ENCODE measurements at regions not wholly inside any gene's neighbourhood (a gene's known extent, or its start where the extent isn't known, plus 50 kb on each side); places are given as distances from the start of the nearest gene placed in this dataset.

DNA sequence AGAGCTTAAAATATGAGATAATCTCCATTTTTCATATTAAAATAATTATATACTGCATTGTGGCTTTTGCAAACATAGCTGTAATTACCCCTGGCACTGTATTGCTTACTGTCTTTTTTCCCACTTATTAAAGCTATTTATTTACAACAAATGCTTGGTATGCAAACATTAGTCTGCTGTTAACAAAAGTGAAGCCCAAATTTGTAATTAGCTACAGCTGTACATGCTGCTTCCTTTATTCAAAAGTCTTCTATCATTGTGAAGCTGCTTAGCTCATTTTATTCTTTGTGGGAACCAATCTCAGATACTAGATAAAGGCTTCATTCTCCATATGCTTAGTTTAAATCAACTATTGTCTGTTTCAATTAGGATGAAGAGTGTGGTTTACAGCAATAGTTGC, 425.8 kb upstream of the FOXG1 start:
- no peak overlapping the region for H3K4me3 ChIP-seq (ENCODE audit: low read length)
- TF ChIP-seq, protein P1, sequence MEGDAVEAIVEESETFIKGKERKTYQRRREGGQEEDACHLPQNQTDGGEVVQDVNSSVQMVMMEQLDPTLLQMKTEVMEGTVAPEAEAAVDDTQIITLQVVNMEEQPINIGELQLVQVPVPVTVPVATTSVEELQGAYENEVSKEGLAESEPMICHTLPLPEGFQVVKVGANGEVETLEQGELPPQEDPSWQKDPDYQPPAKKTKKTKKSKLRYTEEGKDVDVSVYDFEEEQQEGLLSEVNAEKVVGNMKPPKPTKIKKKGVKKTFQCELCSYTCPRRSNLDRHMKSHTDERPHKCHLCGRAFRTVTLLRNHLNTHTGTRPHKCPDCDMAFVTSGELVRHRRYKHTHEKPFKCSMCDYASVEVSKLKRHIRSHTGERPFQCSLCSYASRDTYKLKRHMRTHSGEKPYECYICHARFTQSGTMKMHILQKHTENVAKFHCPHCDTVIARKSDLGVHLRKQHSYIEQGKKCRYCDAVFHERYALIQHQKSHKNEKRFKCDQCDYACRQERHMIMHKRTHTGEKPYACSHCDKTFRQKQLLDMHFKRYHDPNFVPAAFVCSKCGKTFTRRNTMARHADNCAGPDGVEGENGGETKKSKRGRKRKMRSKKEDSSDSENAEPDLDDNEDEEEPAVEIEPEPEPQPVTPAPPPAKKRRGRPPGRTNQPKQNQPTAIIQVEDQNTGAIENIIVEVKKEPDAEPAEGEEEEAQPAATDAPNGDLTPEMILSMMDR (IDR thresholded peaks at IDR 0.05; ENCODE audit: insufficient read depth, low read depth, low read length, missing control alignments) = no peak
- no peak for DNase-seq (ENCODE audit: low read depth)

DNA sequence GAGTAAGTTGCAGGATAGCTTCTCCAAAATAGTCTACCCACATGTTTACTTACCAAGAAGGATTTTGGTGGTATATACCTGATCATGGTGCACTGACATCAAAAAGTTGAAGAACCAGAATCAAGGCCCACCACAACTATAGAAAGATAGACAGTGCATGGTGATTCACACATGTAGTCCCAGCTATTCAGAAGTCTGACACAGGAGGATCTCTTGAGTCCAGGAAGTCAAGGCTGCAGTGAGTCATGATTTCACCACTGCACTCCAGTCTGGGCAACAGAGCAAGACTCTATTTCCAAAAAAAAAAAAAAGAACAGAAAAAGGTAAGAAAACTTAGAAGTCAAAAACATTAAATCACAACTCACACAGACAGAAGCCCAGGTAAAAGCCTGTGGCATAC, 422.2 kb upstream of the FOXG1 start:
- H3K4me3 ChIP-seq (ENCODE audit: low read length) = no peak overlapping the region
- TF ChIP-seq, protein P1 (IDR thresholded peaks at IDR 0.05; ENCODE audit: insufficient read depth, low read depth, low read length, missing control alignments) = no peak
- peak; percentile 70 for DNase-seq (ENCODE audit: low read depth)

DNA sequence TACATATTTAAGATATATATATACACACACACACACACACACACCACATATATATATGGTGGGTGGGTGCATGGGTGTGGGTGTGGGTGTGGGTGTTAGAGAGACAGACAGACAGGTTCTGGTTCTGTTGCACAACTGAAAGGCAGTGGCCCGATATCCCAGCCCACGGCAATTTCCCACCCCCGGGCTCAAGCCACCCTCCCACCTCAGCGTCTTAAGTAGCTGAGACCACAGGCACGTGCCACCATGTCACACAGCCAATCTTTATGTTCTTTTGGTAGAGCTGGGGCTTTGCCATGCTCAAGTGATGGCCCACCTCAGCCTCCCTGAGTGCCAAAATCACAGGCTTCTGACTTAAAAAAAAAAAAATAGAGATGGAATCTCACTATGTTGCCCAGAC, 417.8 kb upstream of the FOXG1 start:
- no peak for DNase-seq (ENCODE audit: low read depth)
- TF ChIP-seq, protein P1 (IDR thresholded peaks at IDR 0.05; ENCODE audit: insufficient read depth, low read depth, low read length, missing control alignments) = no peak
- H3K4me3 ChIP-seq (ENCODE audit: low read length) = no peak overlapping the region

DNA sequence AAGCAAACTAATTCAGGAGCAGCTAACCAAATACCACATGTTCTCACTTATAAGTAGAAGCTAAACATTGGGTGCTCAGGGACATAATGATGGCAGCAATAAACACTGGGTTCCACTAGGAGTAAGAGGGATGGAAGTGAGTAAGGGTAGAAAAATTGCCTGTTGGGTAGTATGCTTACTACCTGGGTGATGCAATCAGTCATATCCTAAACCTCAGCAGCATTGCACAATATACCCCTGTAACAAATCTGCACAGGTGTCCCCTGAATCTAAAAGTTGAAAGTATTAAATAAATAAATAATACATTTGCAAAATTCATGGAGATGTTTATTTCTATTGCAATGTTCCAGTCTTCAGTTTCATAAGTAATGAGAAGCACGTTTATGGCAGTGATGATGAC, 409.8 kb upstream of the FOXG1 start:
- DNase-seq (ENCODE audit: low read depth) = peak; percentile 16
- no peak overlapping the region for H3K4me3 ChIP-seq (ENCODE audit: low read length)
- TF ChIP-seq, protein P1 (IDR thresholded peaks at IDR 0.05; ENCODE audit: insufficient read depth, low read depth, low read length, missing control alignments) = no peak

DNA sequence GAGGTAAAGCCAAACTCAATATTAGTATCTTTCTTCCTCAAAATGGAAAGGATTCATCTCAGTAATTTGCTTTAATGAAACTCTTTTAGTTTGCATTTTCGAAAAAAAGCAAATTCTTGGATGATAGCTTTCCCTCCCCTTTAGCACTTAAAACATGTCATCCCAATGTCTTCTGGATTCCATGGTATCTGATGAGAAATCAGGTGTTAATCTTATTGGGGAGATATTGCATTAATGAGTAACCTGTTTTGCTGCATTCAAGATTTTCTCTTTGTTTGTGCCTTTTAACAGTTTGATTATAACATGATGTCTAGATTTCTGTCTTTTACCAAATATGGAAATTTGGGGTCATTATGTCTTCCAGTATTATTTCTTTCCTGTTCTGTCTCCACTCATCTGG, 405.1 kb upstream of the FOXG1 start:
- TF ChIP-seq, protein P1 (IDR thresholded peaks at IDR 0.05; ENCODE audit: insufficient read depth, low read depth, low read length, missing control alignments) = no peak
- peak; percentile 6 for DNase-seq (ENCODE audit: low read depth)
- H3K4me3 ChIP-seq (ENCODE audit: low read length) = no peak overlapping the region

DNA sequence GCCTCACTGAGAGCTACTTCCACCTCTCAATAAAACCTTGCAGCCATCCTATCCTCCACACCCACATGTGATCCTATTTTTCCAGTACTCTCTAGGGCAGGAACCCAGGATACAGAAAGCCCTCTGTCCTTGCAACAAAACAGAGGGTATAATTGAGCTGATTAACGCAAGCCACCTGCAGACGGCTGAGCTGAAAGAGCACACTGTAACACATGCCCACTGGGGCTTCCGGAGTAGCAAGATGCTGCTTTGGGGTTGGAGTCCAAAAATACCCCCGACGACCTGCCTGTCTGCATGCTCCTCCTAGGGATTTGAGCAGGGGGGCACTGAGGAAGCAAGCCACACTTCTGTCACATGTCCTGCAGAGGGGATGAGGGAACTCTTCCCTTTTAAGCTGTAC, 401.1 kb upstream of the FOXG1 start:
- no peak overlapping the region for H3K4me3 ChIP-seq (ENCODE audit: low read length)
- DNase-seq (ENCODE audit: low read depth) = no peak
- TF ChIP-seq, protein P1 (IDR thresholded peaks at IDR 0.05; ENCODE audit: insufficient read depth, low read depth, low read length, missing control alignments) = no peak

DNA sequence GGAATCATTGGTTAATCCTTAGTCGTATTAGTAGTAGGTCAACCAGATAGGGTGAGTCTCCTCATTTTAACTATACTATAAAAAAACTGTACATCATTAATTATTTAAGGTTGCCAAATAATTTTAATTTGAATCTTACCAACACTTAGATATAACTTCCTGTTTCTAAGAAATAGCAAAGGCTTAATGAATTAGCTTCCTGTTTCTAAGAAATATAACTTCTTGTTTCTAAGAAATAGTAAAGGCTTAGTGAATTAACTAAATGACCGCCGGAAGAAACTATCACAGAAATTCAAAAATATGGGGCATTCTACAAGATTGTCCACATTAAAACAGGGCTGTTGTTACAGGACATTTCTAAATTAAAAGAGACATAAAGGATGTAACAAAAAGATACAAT, 392.9 kb upstream of the FOXG1 start:
- no peak overlapping the region for H3K4me3 ChIP-seq (ENCODE audit: low read length)
- TF ChIP-seq, protein P1 (IDR thresholded peaks at IDR 0.05; ENCODE audit: insufficient read depth, low read depth, low read length, missing control alignments) = no peak
- DNase-seq (ENCODE audit: low read depth) = no peak

Measured in epithelial cell of esophagus (primary cell).